ENCODE measurements at regions not wholly inside any gene's neighbourhood (a gene's known extent, or its start where the extent isn't known, plus 50 kb on each side); places are given as distances from the start of the nearest gene placed in this dataset.
A peak's percentile ranks its signal among the peaks of the same experiment; 100 is the strongest.

DNA sequence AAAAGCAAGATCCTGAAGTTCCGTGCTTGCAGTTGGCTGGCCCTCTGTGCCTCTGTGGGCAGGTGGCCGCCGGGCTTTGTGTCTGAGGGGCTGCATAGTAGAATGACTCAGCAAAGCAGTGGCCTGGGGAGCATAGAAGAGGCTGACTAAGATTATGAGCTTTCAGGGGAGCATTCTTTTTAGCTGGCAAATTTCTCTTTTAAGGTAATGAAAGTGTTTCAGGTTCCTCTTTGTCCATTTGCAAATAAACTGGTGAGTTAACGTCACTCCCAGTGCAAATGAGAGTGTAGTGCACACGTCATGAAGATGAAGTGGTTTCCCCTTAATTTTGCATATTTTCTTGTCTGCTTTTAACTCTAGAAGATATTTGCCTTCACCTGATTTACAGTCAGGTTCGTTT, 98.6 kb downstream of the BCL2L11 start:
- Histone ChIP-seq H3K4me1 (replicated peaks in 1 of 4; ENCODE audit: control insufficient read depth in 3 of 4, insufficient read depth in 4 of 4, low read length in 3 of 4) (peaks cover 0 to 3% (median 0%) of the 10 kb centered on the region in 4 experiments; a peak in 1 of 7 replicates), H3K79me1 (ENCODE audit: low read depth, low read length) (no peaks in the 10 kb centered on the region), H3K4me3 (ENCODE audit: extremely low read depth in 1 of 4, insufficient read depth in 2 of 4, low read depth in 3 of 4, low read length in 4 of 4) (no peak overlapping the region), H3K79me2 (ENCODE audit: control insufficient read depth in 1 of 2, insufficient read depth in 2 of 2, low read length in 2 of 2) (no peaks in the 10 kb centered on the region), H4K8ac (ENCODE audit: extremely low read depth, insufficient read depth, low read length) (no peak overlapping the region), H3K23me2 (ENCODE audit: low read depth, low read length) (no peaks in the 10 kb centered on the region), H2BK15ac (ENCODE audit: low read length) (no peak overlapping the region), H2BK12ac (ENCODE audit: low read depth, low read length) (no peak overlapping the region), H3K36me3 (ENCODE audit: control insufficient read depth in 2 of 4, insufficient read depth in 4 of 4, low read length in 3 of 4) (0 out of 8 replicates have a peak, but pooled peaks cover 0 to 3% (median 0%) of the 10 kb centered on the region in 4 experiments), H3K9me3 (ENCODE audit: insufficient read depth in 2 of 2, low read depth in 1 of 2, low read length in 1 of 2) (peaks cover 2 to 22% of the 10 kb centered on the region in 2 experiments; a peak in 3 of 4 replicates), H3K23ac (ENCODE audit: insufficient read length) (no peak overlapping the region), H4K5ac (ENCODE audit: insufficient read length, low read depth, low read length) (no peak overlapping the region), H3K18ac (ENCODE audit: extremely low read depth, low read length) (no peak overlapping the region), H4K91ac (replicated peaks; ENCODE audit: insufficient read length, low read length) (no peak overlapping the region), H2BK120ac (replicated peaks; ENCODE audit: low read depth, low read length) (no peak overlapping the region), H2AFZ (ENCODE audit: low read length) (peak overlapping the region; percentile 10; the same call in 1 of the 2 replicates), H3K4ac (replicated peaks; ENCODE audit: insufficient read length, low read depth, low read length) (no peak overlapping the region), H3K4me2 (ENCODE audit: insufficient read depth in 1 of 2, low read depth in 2 of 2, low read length in 2 of 2) (no peak overlapping the region), H3K14ac (ENCODE audit: insufficient read length) (no peak overlapping the region), H3K27me3 (replicated peaks in 1 of 4; ENCODE audit: control insufficient read depth in 3 of 4, extremely low read depth in 1 of 4, insufficient read depth in 3 of 4, low read length in 3 of 4) (peaks cover 0 to 1% (median 0%) of the 10 kb centered on the region in 4 experiments; a peak in 1 of 7 replicates), H2AK5ac (ENCODE audit: low read depth, low read length) (no peak overlapping the region), H3K27ac (ENCODE audit: low read depth, low read length) (no peak overlapping the region), H2BK5ac (ENCODE audit: low read depth, low read length) (no peak overlapping the region), H4K20me1 (replicated peaks in 1 of 2; ENCODE audit: control insufficient read depth in 1 of 2, insufficient read depth in 2 of 2, low read length in 2 of 2) (no peaks in the 10 kb centered on the region), H3K9ac (replicated peaks in 1 of 4; ENCODE audit: extremely low read depth in 1 of 4, low read depth in 3 of 4, low read length in 3 of 4) (no peak overlapping the region), H3K56ac (replicated peaks; ENCODE audit: insufficient read length, low read depth, low read length) (no peak overlapping the region), H2BK20ac (ENCODE audit: low read length) (no peak overlapping the region)
- CTCF ChIA-PET (ENCODE audit: partially characterized antibody): interaction anchor here (1.8 kb wide), 1 partner anchor 10 kb away, joined by 4 read pairs; no protein-coding TSS in a partner anchor
- no peak for DNase-seq (ENCODE audit: low read depth in 1 of 2, low spot score in 2 of 2)
- 74% methylated on average over 6 of the region's 6 CpGs; no CpG with 5 or more reads in 1 of the 2 experiments for WGBS, 2 experiments (ENCODE audit: extremely low coverage in 1 of 2, insufficient coverage in 1 of 2, insufficient read length in 1 of 2, insufficient replicate concordance in 2 of 2, low coverage in 1 of 2, low lambda C conversion rate in 2 of 2, missing lambda C conversion rate in 1 of 2)
- FAIRE-seq: no peak
- POLR2A ChIA-PET (ENCODE audit: partially characterized antibody): interaction anchor here (1.4 kb wide), 1 partner anchor 99 kb away, joined by 3 read pairs; the partner anchor contains the start of gene BCL2L11
- TF ChIP-seq EP300 (IDR thresholded peaks at IDR 0.05; ENCODE audit: borderline replicate concordance in 1 of 2, low read depth in 2 of 2, low read length in 2 of 2) (no peak), JUND (IDR thresholded peaks at IDR 0.05; ENCODE audit: low read length) (peak; percentile 54; the same call in 1 of the 2 replicates), BACH1 (IDR thresholded peaks at IDR 0.05; ENCODE audit: low read length) (peak; percentile 99), CTBP2 (IDR thresholded peaks at IDR 0.05; ENCODE audit: borderline replicate concordance, insufficient read depth, insufficient read length, low read length) (no peak), TAF7 (optimal IDR thresholded peaks at IDR 0.05; ENCODE audit: borderline replicate concordance, low read depth, low read length) (no peak), MAFK (IDR thresholded peaks at IDR 0.05; ENCODE audit: low read depth, low read length) (peak; percentile 94)
- TF ChIP-seq, protein P1, sequence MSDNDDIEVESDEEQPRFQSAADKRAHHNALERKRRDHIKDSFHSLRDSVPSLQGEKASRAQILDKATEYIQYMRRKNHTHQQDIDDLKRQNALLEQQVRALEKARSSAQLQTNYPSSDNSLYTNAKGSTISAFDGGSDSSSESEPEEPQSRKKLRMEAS (IDR thresholded peaks at IDR 0.05): peak; percentile 46; the same call in 1 of the 2 replicates

Measured in H1 (cell line).